AG04450 (cell line): ENCODE measurements at regions not wholly inside any gene's neighbourhood (a gene's known extent, or its start where the extent isn't known, plus 50 kb on each side); places are given as distances from the start of the nearest gene placed in this dataset.
A peak's percentile ranks its signal among the peaks of the same experiment; 100 is the strongest.
"Not testable (repeated sequence)": the region's sequence is repeated elsewhere in the genome, so short reads cannot be mapped to it uniquely, and the experiment has no call there.

Experiments
- CTCF ChIA-PET: fragments of 300-600, 350-600 bp; formaldehyde crosslinking; extraction: SDS; loops from one replicate; lab custom pipeline; 2022; ENCODE audit warnings: antibody characterized with exemption, inconsistent platforms; lab: Charles Lee
- POLR2A ChIA-PET: fragments of 350-600 bp; formaldehyde crosslinking; extraction: SDS; loops from one replicate; lab custom pipeline; 2021; ENCODE audit warnings: antibody characterized with exemption, inconsistent platforms; lab: Yijun Ruan, JAX
- DNase-seq: peaks from one replicate; pipeline ENCODE4 v3.0.0-alpha.2; 2011; ENCODE audit warnings: low read depth, low spot score
- H3K27ac ChIP-seq: one replicate; pipeline ENCODE4 v1.5.1; 2012; ENCODE audit warnings: low read depth, low read length, control low read depth
- H3K27me3 ChIP-seq: one replicate; pipeline ENCODE4 v1.6.0; 2012; ENCODE audit warnings: low read length; ENCODE audit not compliant: control insufficient read depth, insufficient read depth
- H3K4me3 ChIP-seq: 2 replicates; pipeline ENCODE4 v1.5.1; 2011; ENCODE audit warnings: mild to moderate bottlenecking, low read depth, low read length, control low read depth
- H3K9me3 ChIP-seq: 2 replicates; pipeline ENCODE4 v1.5.1; 2012; ENCODE audit warnings: low read length; ENCODE audit not compliant: control insufficient read depth, insufficient read depth
- TF ChIP-seq, protein P1 (sequence below): IDR thresholded peaks from 2 replicates; pipeline ENCODE4 v1.5.1; 2011; ENCODE audit warnings: low read depth, low read length, control low read depth, inconsistent platforms

- Histone ChIP-seq H3K9me3 (no peaks in the 10 kb centered on the region; the same call in 1 of the 2 replicates), H3K27ac (no peak overlapping the region), H3K27me3 (no peaks in the 10 kb centered on the region), H3K4me3 (no peak overlapping the region)
- ChIA-PET CTCF (no interaction called here), POLR2A (no interaction called here)
- TF ChIP-seq, protein P1, sequence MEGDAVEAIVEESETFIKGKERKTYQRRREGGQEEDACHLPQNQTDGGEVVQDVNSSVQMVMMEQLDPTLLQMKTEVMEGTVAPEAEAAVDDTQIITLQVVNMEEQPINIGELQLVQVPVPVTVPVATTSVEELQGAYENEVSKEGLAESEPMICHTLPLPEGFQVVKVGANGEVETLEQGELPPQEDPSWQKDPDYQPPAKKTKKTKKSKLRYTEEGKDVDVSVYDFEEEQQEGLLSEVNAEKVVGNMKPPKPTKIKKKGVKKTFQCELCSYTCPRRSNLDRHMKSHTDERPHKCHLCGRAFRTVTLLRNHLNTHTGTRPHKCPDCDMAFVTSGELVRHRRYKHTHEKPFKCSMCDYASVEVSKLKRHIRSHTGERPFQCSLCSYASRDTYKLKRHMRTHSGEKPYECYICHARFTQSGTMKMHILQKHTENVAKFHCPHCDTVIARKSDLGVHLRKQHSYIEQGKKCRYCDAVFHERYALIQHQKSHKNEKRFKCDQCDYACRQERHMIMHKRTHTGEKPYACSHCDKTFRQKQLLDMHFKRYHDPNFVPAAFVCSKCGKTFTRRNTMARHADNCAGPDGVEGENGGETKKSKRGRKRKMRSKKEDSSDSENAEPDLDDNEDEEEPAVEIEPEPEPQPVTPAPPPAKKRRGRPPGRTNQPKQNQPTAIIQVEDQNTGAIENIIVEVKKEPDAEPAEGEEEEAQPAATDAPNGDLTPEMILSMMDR = no peak
- DNase-seq = no peak
These were observed 200.9 kb upstream of the DAAM1 start for GRCh38 chr14:58987591-58987990.

DNA sequence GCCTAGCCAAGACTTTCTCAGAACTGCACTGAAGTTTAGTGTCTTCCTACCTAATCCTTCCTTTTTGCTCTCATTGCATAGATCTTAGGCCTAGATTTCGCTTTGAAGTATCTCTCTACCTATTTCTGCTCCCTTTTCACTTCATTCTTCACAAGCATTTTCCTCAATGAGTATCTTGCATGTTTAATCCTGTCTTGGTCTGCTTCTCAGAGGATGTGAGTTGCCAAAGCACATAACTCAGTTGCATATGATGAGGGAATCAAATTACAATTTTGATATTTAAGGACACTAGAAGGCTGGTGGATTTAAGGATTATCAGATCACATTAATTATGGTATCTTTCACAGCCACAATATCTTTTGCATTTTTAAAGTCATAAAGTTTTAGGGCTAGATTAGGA is 195.5 kb upstream of the DAAM1 start:
- no peak for DNase-seq
- CTCF ChIA-PET = no interaction called here
- Histone ChIP-seq H3K27me3 (no peaks in the 10 kb centered on the region), H3K27ac (no peak overlapping the region), H3K4me3 (no peak overlapping the region), H3K9me3 (no peaks in the 10 kb centered on the region; the same call in 1 of the 2 replicates)
- TF ChIP-seq, protein P1 = no peak
- POLR2A ChIA-PET = no interaction called here

- ChIA-PET POLR2A (no interaction called here), CTCF (no interaction called here)
- no peak overlapping the region for H3K4me3 ChIP-seq
- H3K27ac ChIP-seq = no peak overlapping the region
- TF ChIP-seq, protein P1 = no peak
- no peak for DNase-seq
- no peaks in the 10 kb centered on the region; the same call in 1 of the 2 replicates for H3K9me3 ChIP-seq
- H3K27me3 ChIP-seq = no peaks in the 10 kb centered on the region
These were observed 194.3 kb upstream of the DAAM1 start for GRCh38 chr14:58994130-58994529.

DNA sequence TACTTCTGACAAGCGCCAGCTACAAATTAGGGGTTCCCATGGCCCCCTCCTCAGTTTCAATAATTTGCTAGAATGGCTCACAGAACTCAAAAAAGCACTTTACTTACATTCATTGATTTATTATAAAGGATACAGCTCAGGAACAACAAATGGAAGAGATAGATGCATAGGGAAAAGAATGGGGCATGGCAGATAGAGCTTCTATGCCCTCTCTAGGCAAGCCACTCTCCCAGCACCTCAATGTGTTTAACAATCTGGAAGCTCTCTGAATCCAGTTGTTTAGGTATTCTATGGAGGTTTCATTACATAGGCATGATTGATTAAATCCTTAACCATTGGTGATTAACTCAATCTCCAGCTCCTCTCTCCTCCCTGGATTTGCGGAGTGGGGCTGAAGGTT is 184.5 kb upstream of the DAAM1 start:
- Histone ChIP-seq H3K27me3 (no peaks in the 10 kb centered on the region), H3K4me3 (no peak overlapping the region), H3K27ac (no peak overlapping the region), H3K9me3 (no peaks in the 10 kb centered on the region)
- CTCF ChIA-PET = interaction anchor here (1.0 to 1.6 kb wide), 8 partner anchors 10 to 502 kb away, joined by 4 to 10 read pairs (median 6); partner anchors contain the start of gene DACT1
- POLR2A ChIA-PET = no interaction called here
- DNase-seq = no peak
- TF ChIP-seq, protein P1 = peak; percentile 36

- H3K4me3 ChIP-seq, DNase-seq, H3K27ac ChIP-seq, POLR2A ChIA-PET, H3K27me3 ChIP-seq, H3K9me3 ChIP-seq: not testable (repeated sequence)
- CTCF ChIA-PET = interaction anchor here (0.7 kb wide), 1 partner anchor 188 kb away, joined by 3 read pairs; no protein-coding TSS in a partner anchor
These were observed 182.3 kb upstream of the DAAM1 start for GRCh38 chr14:59006179-59006578.
